ENCODE measurements at regions not wholly inside any gene's neighbourhood (a gene's known extent, or its start where the extent isn't known, plus 50 kb on each side); places are given as distances from the start of the nearest gene placed in this dataset.

- Histone ChIP-seq H2BK5ac (ENCODE audit: insufficient read length, low read length) (no peak overlapping the region), H3K23me2 (ENCODE audit: insufficient read length, low read depth, low read length, poor library complexity, severe bottlenecking) (no peaks in the 10 kb centered on the region), H3K79me1 (ENCODE audit: insufficient read depth, low read depth, low read length, poor library complexity, severe bottlenecking) (no peaks in the 10 kb centered on the region), H4K91ac (ENCODE audit: insufficient read length, low read depth, low read length) (no peak overlapping the region), H3K4ac (ENCODE audit: low read depth, low read length) (no peak overlapping the region), H2AFZ (ENCODE audit: low read length) (no peak overlapping the region), H4K5ac (ENCODE audit: insufficient read length, low read depth, low read length) (no peak overlapping the region), H3T11ph (ENCODE audit: low read length) (no peak overlapping the region), H3K4me1 (ENCODE audit: insufficient read depth, low read length) (no peaks in the 10 kb centered on the region), H3K4me2 (ENCODE audit: insufficient read depth, insufficient read length, low read length) (no peak overlapping the region), H3K9ac (ENCODE audit: extremely low read depth, insufficient read length, low read length) (no peak overlapping the region), H2BK12ac (ENCODE audit: insufficient read length, low read depth, low read length) (no peak overlapping the region), H4K20me1 (ENCODE audit: control insufficient read depth, insufficient read depth, insufficient read length) (no peaks in the 10 kb centered on the region), H3K79me2 (ENCODE audit: insufficient read depth, low read length) (no peaks in the 10 kb centered on the region), H3K9me3 (ENCODE audit: control insufficient read depth, low read depth, low read length) (no peaks in the 10 kb centered on the region), H3K27me3 (ENCODE audit: insufficient read depth, low read length) (no peaks in the 10 kb centered on the region), H2AK5ac (ENCODE audit: insufficient read length, low read length) (no peak overlapping the region), H2BK120ac (ENCODE audit: low read depth, low read length, poor library complexity, severe bottlenecking) (no peak overlapping the region), H3K23ac (ENCODE audit: insufficient read length, low read depth, low read length) (no peak overlapping the region), H2BK20ac (ENCODE audit: low read depth, low read length, poor library complexity, severe bottlenecking) (no peak overlapping the region), H3K18ac (ENCODE audit: insufficient read length, low read depth, low read length) (no peak overlapping the region), H3K27ac (ENCODE audit: insufficient read length, low read depth, low read length) (no peak overlapping the region), H4K8ac (replicated peaks; ENCODE audit: insufficient read length, low read depth, low read length) (no peak overlapping the region), H2BK15ac (ENCODE audit: low read depth, low read length) (no peak overlapping the region), H3K56ac (ENCODE audit: insufficient read length, low read depth, low read length) (no peak overlapping the region), H3K14ac (ENCODE audit: insufficient read depth, low read length) (no peak overlapping the region)
- H3K27me3 Mint-ChIP-seq (ENCODE audit: low read depth): no peaks in the 10 kb centered on the region; the same call in 1 of the 2 replicates
- TF ChIP-seq, protein P1, sequence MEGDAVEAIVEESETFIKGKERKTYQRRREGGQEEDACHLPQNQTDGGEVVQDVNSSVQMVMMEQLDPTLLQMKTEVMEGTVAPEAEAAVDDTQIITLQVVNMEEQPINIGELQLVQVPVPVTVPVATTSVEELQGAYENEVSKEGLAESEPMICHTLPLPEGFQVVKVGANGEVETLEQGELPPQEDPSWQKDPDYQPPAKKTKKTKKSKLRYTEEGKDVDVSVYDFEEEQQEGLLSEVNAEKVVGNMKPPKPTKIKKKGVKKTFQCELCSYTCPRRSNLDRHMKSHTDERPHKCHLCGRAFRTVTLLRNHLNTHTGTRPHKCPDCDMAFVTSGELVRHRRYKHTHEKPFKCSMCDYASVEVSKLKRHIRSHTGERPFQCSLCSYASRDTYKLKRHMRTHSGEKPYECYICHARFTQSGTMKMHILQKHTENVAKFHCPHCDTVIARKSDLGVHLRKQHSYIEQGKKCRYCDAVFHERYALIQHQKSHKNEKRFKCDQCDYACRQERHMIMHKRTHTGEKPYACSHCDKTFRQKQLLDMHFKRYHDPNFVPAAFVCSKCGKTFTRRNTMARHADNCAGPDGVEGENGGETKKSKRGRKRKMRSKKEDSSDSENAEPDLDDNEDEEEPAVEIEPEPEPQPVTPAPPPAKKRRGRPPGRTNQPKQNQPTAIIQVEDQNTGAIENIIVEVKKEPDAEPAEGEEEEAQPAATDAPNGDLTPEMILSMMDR (conservative IDR thresholded peaks at IDR 0.05): no peak; the same call in 2 of the 3 replicates
- H3K4me3 Mint-ChIP-seq: no peak overlapping the region
- peaks cover 0 to 6% of the 10 kb centered on the region in 2 experiments; a peak in 1 of 4 replicates for H3K4me1 Mint-ChIP-seq
- H3K9me3 Mint-ChIP-seq: peaks cover 2 to 7% of the 10 kb centered on the region in 2 experiments
- no peak for DNase-seq
- no CpG with 5 or more reads among the region's 3 CpGs for WGBS (ENCODE audit: extremely low coverage, insufficient read length, low lambda C conversion rate)
- H3K27ac Mint-ChIP-seq: no peak overlapping the region
- H3K36me3 Mint-ChIP-seq (ENCODE audit: insufficient read depth in 1 of 3, low read depth in 3 of 3): peaks cover 0 to 7% (median 0%) of the 10 kb centered on the region in 3 experiments; a peak in 4 of 7 replicates
Observed at GRCh38 chr12:33575346-33575745, 135.7 kb upstream of the SYT10 start.

Measured in H9 (cell line).